Astrocyte (in vitro differentiated cells and primary cell): ENCODE measurements at regions not wholly inside any gene's neighbourhood (a gene's known extent, or its start where the extent isn't known, plus 50 kb on each side); places are given as distances from the start of the nearest gene placed in this dataset.

Source experiments
- DNase-seq: peaks from one replicate; pipeline ENCODE4 v3.0.0-alpha.2; 2010; ENCODE audit warnings: low read depth
- FAIRE-seq: peaks from 2 replicates; lab custom pipeline; 2011; peaks lifted over from hg19 to GRCh38; lab: Jason Lieb, UNC
- H2AFZ ChIP-seq: 2 replicates; pipeline ENCODE4 v1.6.0; 2012; ENCODE audit warnings: low read depth, low read length, inconsistent platforms
- H3K27ac ChIP-seq: 2 replicates; pipeline ENCODE4 v1.5.1; 2011; ENCODE audit warnings: low read depth, low read length, inconsistent platforms
- H3K27me3 ChIP-seq: 2 replicates; pipeline ENCODE4 v1.6.0; 2011; ENCODE audit warnings: low read length, inconsistent platforms; ENCODE audit not compliant: insufficient read depth
- H3K36me3 ChIP-seq: 2 replicates; pipeline ENCODE4 v1.5.1; 2011; ENCODE audit warnings: low read length, inconsistent platforms; ENCODE audit not compliant: insufficient read depth
- H3K4me1 ChIP-seq: 2 replicates; pipeline ENCODE4 v1.5.1; 2011; ENCODE audit warnings: low read length, inconsistent platforms; ENCODE audit not compliant: insufficient read depth
- H3K4me2 ChIP-seq: 2 replicates; pipeline ENCODE4 v1.6.0; 2012; ENCODE audit warnings: low read length, inconsistent platforms
- H3K4me3 ChIP-seq: 2 replicates; pipeline ENCODE4 v1.5.1; 2011; ENCODE audit warnings: low read depth, mild to moderate bottlenecking, low read length, inconsistent platforms; ENCODE audit not compliant: insufficient read depth
- H3K79me2 ChIP-seq: 2 replicates; pipeline ENCODE4 v1.6.0; 2012; ENCODE audit warnings: mild to moderate bottlenecking, low read length, inconsistent platforms; ENCODE audit not compliant: insufficient read depth
- H3K9ac ChIP-seq: 2 replicates; pipeline ENCODE4 v1.6.0; 2012; ENCODE audit warnings: mild to moderate bottlenecking, low read length, inconsistent platforms
- H3K9me3 ChIP-seq: 2 replicates; pipeline ENCODE4 v1.5.1; 2012; ENCODE audit warnings: low read depth, mild to moderate bottlenecking, low read length, inconsistent platforms; ENCODE audit not compliant: insufficient read depth
- H4K20me1 ChIP-seq: 2 replicates; pipeline ENCODE4 v1.6.0; 2012; ENCODE audit warnings: low read length, inconsistent platforms; ENCODE audit not compliant: insufficient read depth
- H3K27ac Mint-ChIP-seq: one replicate; pipeline ENCODE4 v1.8.0; 2021; ENCODE audit warnings: mild to moderate bottlenecking, mixed read lengths; ENCODE audit not compliant: unreplicated experiment
- H3K27me3 Mint-ChIP-seq: one replicate; pipeline ENCODE4 v1.8.0; 2021; ENCODE audit warnings: low read depth, mixed read lengths; ENCODE audit not compliant: unreplicated experiment
- H3K36me3 Mint-ChIP-seq: one replicate; pipeline ENCODE4 v1.8.0; 2021; ENCODE audit warnings: low read depth, mixed read lengths; ENCODE audit not compliant: unreplicated experiment
- H3K4me1 Mint-ChIP-seq: one replicate; pipeline ENCODE4 v1.8.0; 2021; ENCODE audit warnings: low read depth, mixed read lengths; ENCODE audit not compliant: unreplicated experiment
- H3K4me3 Mint-ChIP-seq: one replicate; pipeline ENCODE4 v1.8.0; 2021; ENCODE audit warnings: mild to moderate bottlenecking, moderate library complexity, mixed read lengths; ENCODE audit not compliant: unreplicated experiment
- H3K9me3 Mint-ChIP-seq: one replicate; pipeline ENCODE4 v1.8.0; 2021; ENCODE audit warnings: mild to moderate bottlenecking, mixed read lengths; ENCODE audit not compliant: unreplicated experiment
- EZH2 ChIP-seq: IDR thresholded peaks from 2 replicates; pipeline ENCODE4 v1.6.1; 2012; ENCODE audit warnings: mild to moderate bottlenecking, low read length, inconsistent platforms; ENCODE audit not compliant: insufficient read depth
- TF ChIP-seq, protein P1 (sequence below): IDR thresholded peaks from 2 replicates; pipeline ENCODE4 v1.5.1; 2011; ENCODE audit warnings: low read depth, mild to moderate bottlenecking, inconsistent platforms, low read length, moderate library complexity; ENCODE audit not compliant: insufficient read depth

DNA sequence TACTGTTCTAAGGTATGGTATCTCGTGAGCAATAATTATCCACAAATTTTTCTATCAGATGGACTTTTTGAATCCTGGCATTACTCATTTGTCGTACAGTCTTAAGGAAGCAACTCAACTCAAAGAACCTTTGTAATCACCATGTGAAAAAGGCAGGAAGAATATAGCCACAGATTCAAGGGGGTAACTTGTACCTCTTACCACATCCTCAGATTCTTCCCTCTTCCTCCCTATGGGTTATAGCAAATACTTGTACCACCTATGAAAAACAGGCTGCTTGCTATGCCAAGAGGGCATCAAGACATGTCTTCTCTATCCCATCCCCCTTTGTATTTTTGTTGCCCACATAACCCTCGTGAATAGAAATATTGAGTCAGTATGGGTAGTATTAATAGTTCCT lies 616.6 kb upstream of the USP24 start:
- FAIRE-seq (no peak), DNase-seq (no peak)
- Histone ChIP-seq H3K4me2 (no peak overlapping the region), H3K27me3 (no peaks in the 10 kb centered on the region), H3K4me1 (peaks cover 8% of the 10 kb centered on the region), H3K36me3 (no peaks in the 10 kb centered on the region), H4K20me1 (no peaks in the 10 kb centered on the region), H3K9ac (no peak overlapping the region), H3K27ac (no peak overlapping the region), H3K9me3 (no peaks in the 10 kb centered on the region), H3K79me2 (no peaks in the 10 kb centered on the region), H2AFZ (no peak overlapping the region), H3K4me3 (no peak overlapping the region)
- Mint-ChIP-seq H3K36me3 (peaks cover 3% of the 10 kb centered on the region), H3K27ac (no peak overlapping the region), H3K9me3 (peaks cover 9% of the 10 kb centered on the region), H3K27me3 (peaks cover 23% of the 10 kb centered on the region), H3K4me3 (no peak overlapping the region), H3K4me1 (peaks cover 9% of the 10 kb centered on the region)
- TF ChIP-seq, protein P1, sequence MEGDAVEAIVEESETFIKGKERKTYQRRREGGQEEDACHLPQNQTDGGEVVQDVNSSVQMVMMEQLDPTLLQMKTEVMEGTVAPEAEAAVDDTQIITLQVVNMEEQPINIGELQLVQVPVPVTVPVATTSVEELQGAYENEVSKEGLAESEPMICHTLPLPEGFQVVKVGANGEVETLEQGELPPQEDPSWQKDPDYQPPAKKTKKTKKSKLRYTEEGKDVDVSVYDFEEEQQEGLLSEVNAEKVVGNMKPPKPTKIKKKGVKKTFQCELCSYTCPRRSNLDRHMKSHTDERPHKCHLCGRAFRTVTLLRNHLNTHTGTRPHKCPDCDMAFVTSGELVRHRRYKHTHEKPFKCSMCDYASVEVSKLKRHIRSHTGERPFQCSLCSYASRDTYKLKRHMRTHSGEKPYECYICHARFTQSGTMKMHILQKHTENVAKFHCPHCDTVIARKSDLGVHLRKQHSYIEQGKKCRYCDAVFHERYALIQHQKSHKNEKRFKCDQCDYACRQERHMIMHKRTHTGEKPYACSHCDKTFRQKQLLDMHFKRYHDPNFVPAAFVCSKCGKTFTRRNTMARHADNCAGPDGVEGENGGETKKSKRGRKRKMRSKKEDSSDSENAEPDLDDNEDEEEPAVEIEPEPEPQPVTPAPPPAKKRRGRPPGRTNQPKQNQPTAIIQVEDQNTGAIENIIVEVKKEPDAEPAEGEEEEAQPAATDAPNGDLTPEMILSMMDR = no peak
- no peak for TF ChIP-seq EZH2

DNA sequence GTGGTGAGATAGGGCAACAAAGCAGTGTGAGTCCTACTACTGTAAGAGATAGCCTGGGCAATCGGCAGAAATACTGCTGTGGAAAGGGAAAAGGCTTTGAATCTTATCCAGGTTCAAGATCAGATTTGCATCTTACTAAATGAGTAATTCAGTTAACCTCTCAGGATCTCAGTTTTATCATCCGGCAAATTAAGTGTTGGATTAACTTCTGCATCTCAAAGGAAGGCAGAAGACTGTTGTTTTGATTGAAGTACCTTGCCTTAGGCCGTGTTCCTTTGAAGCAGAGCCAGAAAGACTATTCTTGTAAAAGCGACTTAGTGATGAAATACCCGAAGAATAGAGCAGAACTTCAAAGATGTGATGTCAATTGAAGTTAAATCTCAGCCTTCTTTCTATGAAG lies 612.9 kb upstream of the USP24 start:
- peak overlapping the region; percentile 3 for H3K27ac ChIP-seq
- no peaks in the 10 kb centered on the region for H3K9me3 ChIP-seq
- no peaks in the 10 kb centered on the region for H3K27me3 ChIP-seq
- H3K4me1 ChIP-seq = peaks cover 17% of the 10 kb centered on the region
- H2AFZ ChIP-seq = no peak overlapping the region
- Mint-ChIP-seq H3K9me3 (peaks cover 9% of the 10 kb centered on the region), H3K27me3 (peaks cover 26% of the 10 kb centered on the region), H3K27ac (no peak overlapping the region), H3K4me3 (no peak overlapping the region), H3K4me1 (peaks cover 15% of the 10 kb centered on the region), H3K36me3 (peaks cover 3% of the 10 kb centered on the region)
- H4K20me1 ChIP-seq = no peaks in the 10 kb centered on the region
- H3K4me3 ChIP-seq = no peak overlapping the region
- FAIRE-seq (peak; percentile 56), DNase-seq (no peak)
- H3K36me3 ChIP-seq = no peaks in the 10 kb centered on the region
- no peak overlapping the region for H3K4me2 ChIP-seq
- TF ChIP-seq, protein P1 = no peak
- TF ChIP-seq EZH2 = no peak
- no peak overlapping the region for H3K9ac ChIP-seq
- H3K79me2 ChIP-seq = no peaks in the 10 kb centered on the region

DNA sequence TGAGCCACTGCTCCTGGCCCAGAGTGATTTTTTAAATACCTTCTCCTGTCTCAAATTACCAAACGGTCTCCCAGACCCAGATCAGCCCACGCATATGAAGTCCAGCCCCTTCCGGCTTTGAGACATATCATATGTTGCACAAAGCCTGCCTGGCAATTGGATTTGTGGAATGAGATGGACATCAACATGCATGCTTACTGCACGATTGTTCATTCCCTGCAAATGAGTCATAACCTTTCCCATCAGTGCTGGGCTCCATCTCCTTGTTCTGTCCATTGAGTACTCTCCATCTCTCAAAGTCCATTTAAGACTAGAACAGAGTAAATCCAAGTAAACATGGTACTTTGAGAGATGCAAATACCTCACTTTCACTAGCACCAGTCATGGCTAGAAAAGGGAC lies 612.2 kb upstream of the USP24 start:
- Mint-ChIP-seq H3K9me3 (peaks cover 9% of the 10 kb centered on the region), H3K4me3 (no peak overlapping the region), H3K4me1 (peaks cover 18% of the 10 kb centered on the region)

More for the DNA sequence above, 612.2 kb upstream of the USP24 start:
- H3K36me3 Mint-ChIP-seq = peaks cover 3% of the 10 kb centered on the region
- H3K9ac ChIP-seq = no peak overlapping the region
- DNase-seq (peak; percentile 96), FAIRE-seq (peak; percentile 90)
- H3K9me3 ChIP-seq = no peaks in the 10 kb centered on the region
- no peak overlapping the region for H3K27ac Mint-ChIP-seq
- peaks cover 23% of the 10 kb centered on the region for H3K27me3 Mint-ChIP-seq
- H3K79me2 ChIP-seq = no peaks in the 10 kb centered on the region
- no peak for TF ChIP-seq EZH2
- TF ChIP-seq, protein P1 = no peak
- no peak overlapping the region for H3K4me2 ChIP-seq
- no peaks in the 10 kb centered on the region for H3K36me3 ChIP-seq
- H2AFZ ChIP-seq = no peak overlapping the region
- H3K27ac ChIP-seq = peak overlapping the region; percentile 3
- H3K4me3 ChIP-seq = no peak overlapping the region
- H3K4me1 ChIP-seq = peaks cover 18% of the 10 kb centered on the region
- H3K27me3 ChIP-seq = no peaks in the 10 kb centered on the region
- no peaks in the 10 kb centered on the region for H4K20me1 ChIP-seq
